GM12864 (cell line): ENCODE measurements at regions not wholly inside any gene's neighbourhood (a gene's known extent, or its start where the extent isn't known, plus 50 kb on each side); places are given as distances from the start of the nearest gene placed in this dataset.

ENCODE experiments used
- DNase-seq: peaks from one replicate; pipeline ENCODE4 v3.0.0-alpha.2; 2011; ENCODE audit warnings: low read depth
- H3K4me3 ChIP-seq: 2 replicates; pipeline ENCODE4 v1.5.1; 2011; ENCODE audit warnings: mild to moderate bottlenecking, low read depth, low read length, control low read depth
- TF ChIP-seq, protein P1 (sequence below): IDR thresholded peaks from 2 replicates; pipeline ENCODE4 v1.5.1; 2011; ENCODE audit warnings: low read depth, mild to moderate bottlenecking, moderate library complexity, low read length, control low read depth, inconsistent platforms; ENCODE audit errors: missing control alignments

- DNase-seq: no peak
- TF ChIP-seq, protein P1, sequence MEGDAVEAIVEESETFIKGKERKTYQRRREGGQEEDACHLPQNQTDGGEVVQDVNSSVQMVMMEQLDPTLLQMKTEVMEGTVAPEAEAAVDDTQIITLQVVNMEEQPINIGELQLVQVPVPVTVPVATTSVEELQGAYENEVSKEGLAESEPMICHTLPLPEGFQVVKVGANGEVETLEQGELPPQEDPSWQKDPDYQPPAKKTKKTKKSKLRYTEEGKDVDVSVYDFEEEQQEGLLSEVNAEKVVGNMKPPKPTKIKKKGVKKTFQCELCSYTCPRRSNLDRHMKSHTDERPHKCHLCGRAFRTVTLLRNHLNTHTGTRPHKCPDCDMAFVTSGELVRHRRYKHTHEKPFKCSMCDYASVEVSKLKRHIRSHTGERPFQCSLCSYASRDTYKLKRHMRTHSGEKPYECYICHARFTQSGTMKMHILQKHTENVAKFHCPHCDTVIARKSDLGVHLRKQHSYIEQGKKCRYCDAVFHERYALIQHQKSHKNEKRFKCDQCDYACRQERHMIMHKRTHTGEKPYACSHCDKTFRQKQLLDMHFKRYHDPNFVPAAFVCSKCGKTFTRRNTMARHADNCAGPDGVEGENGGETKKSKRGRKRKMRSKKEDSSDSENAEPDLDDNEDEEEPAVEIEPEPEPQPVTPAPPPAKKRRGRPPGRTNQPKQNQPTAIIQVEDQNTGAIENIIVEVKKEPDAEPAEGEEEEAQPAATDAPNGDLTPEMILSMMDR: no peak
- no peak overlapping the region for H3K4me3 ChIP-seq
These were observed 280.3 kb upstream of the KLF12 start for GRCh38 chr13:74414458-74414857.

DNA sequence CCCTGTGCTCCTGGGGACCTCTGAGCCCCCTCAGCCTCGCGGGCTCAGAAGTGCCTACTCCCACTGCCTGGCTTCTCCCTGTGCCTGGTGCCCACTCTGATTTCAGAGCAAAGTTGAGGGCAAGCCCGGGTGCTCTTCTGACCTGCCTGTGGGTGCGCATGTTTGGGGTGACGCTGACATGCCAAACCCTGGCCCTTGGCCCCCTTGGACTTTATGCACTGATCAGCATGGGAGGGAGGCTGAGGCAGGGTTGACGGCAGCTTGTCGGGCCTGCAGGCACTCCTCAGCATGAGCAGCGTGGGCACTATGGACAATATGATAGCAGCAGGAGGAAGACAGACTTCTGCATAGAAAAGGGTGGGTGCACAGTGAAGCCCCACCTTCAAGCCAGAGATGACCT lies 279.3 kb upstream of the KLF12 start:
- H3K4me3 ChIP-seq: no peak overlapping the region
- TF ChIP-seq, protein P1: no peak
- DNase-seq: no peak

DNA sequence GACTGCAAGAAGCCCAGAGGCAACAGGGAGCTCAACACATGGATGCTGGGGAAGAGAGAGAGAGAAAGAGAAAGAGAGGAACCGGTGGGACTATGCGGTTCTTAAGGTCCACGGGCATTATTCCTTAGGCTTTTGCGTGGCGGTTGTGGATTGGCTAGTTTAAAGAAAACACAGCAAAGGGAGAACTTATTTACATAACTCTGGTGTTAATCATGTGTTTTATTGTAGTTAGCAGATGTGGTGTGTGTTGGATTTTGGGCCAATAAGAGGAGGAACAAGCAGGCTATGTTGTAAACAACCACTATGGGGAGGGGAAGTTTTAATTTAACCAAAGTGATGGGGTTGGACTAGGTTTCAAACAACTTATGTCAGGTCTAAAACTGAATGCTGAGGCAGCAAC lies 275.3 kb upstream of the KLF12 start:
- DNase-seq: no peak
- H3K4me3 ChIP-seq: no peak overlapping the region
- TF ChIP-seq, protein P1: no peak

- H3K4me3 ChIP-seq: no peak overlapping the region
- DNase-seq: no peak
- TF ChIP-seq, protein P1: no peak
These were observed 272.2 kb upstream of the KLF12 start for GRCh38 chr13:74406420-74406819.

DNA sequence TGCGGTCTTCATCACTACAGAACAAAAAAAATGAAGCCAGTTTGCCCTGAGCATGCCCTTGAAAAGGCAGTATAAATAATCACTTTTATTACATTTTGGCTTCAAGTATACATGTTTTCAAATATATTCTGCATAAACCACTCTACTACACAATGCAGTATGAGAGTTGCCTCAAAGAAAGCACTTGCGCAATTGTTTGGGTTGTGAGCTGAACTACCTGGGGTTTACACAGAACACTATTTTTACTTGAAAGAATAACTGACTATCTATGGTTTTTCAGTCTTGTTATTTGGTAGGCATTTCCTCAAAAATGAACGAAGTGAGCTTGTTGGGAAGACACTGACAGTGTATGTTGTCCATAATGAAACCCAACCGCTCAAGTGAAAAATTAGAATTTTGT lies 264.4 kb upstream of the KLF12 start:
- no peak overlapping the region for H3K4me3 ChIP-seq
- TF ChIP-seq, protein P1: no peak

DNA sequence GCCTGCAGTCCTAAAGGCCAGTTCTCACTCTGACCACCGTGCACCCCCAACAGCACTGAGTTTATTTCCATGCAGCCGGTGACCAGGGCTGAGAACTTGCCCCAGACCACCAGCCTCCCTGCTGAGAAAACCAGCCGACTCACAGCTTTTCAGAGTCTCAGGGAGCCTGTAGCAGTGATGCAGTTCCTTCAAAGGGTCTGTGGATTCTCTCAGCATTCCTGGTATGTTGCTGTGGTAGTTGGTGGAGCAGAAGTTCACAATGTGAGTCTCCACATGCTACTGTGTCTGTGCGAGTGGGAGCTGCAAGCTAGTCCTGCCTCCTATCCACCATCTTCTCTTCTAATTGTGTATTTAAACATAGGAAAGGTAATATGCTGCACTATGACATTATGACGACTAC lies 254.9 kb upstream of the KLF12 start:
- H3K4me3 ChIP-seq: no peak overlapping the region
- no peak for DNase-seq
- TF ChIP-seq, protein P1: no peak

More for the DNA sequence above, 264.4 kb upstream of the KLF12 start:
- no peak for DNase-seq

DNA sequence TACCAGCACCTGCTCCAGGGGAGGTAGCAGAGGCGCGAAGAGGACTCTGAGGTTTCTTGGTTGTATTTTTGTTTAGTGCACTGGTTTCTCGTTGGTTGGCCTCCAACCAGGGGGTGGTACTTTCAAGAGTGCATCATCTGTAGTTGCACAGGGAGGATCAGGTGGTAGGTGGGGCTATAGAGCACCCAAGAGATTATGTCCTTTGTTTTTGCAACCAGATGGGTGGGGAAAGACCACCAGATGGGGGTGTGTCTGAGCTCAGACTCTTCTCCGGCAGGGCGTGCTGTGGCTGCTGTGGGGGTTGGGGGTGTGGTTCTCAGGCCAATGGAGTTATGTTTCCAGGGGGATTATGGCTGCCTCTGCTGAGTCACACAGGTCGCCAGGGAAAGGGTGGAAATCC lies 254.4 kb upstream of the KLF12 start:
- H3K4me3 ChIP-seq: no peak overlapping the region
- TF ChIP-seq, protein P1: no peak
- no peak for DNase-seq
